SK-N-SH treated with all-trans-retinoic acid at 6 μM for 48 hours (cell line): ENCODE measurements at regions not wholly inside any gene's neighbourhood (a gene's known extent, or its start where the extent isn't known, plus 50 kb on each side); places are given as distances from the start of the nearest gene placed in this dataset.
"Not testable (repeated sequence)": the region's sequence is repeated elsewhere in the genome, so short reads cannot be mapped to it uniquely, and the experiment has no call there.

Experiments
- CSDC2 ChIP-seq: fragments of 250-450 bp; sonication (Bioruptor Pico); IDR thresholded peaks from 2 replicates; pipeline ENCODE4 v1.5.0; 2020; ENCODE audit warnings: mild to moderate bottlenecking, moderate library complexity
- GLIS3 ChIP-seq: fragments of 250-450 bp; sonication (Bioruptor Pico); IDR thresholded peaks from 2 replicates; pipeline ENCODE4 v1.5.0; 2020; ENCODE audit warnings: mild to moderate bottlenecking, moderate library complexity
- PATZ1 ChIP-seq: fragments of 250-450 bp; sonication (Bioruptor Pico); IDR thresholded peaks from 2 replicates; pipeline ENCODE4 v1.8.0; 2020; ENCODE audit warnings: mild to moderate bottlenecking, moderate library complexity, borderline replicate concordance
- RARB ChIP-seq: fragments of 250-450 bp; sonication (Bioruptor Pico); IDR thresholded peaks from 2 replicates; pipeline ENCODE4 v1.8.0; 2021; ENCODE audit warnings: mild to moderate bottlenecking, moderate library complexity
- TCF4 ChIP-seq: fragments of 250-450 bp; sonication (Bioruptor Pico); IDR thresholded peaks from 2 replicates; pipeline ENCODE4 v1.8.0; 2021; ENCODE audit warnings: mild to moderate bottlenecking, moderate library complexity, borderline replicate concordance
- TOX ChIP-seq: fragments of 250-450 bp; sonication (Bioruptor Pico); IDR thresholded peaks from 2 replicates; pipeline ENCODE4 v1.8.0; 2021; ENCODE audit warnings: mild to moderate bottlenecking, moderate library complexity, borderline replicate concordance
- ZFP3 ChIP-seq: fragments of 250-450 bp; sonication (Bioruptor Pico); IDR thresholded peaks from 2 replicates; pipeline ENCODE4 v1.5.0; 2020; ENCODE audit warnings: mild to moderate bottlenecking, moderate library complexity
- ZFP30 ChIP-seq: fragments of 450-650 bp; formaldehyde crosslinking; IDR thresholded peaks from 2 replicates; pipeline ENCODE4 v1.5.0; 2022; ENCODE audit warnings: mild to moderate bottlenecking, moderate library complexity

GRCh38 chr21:10154178-10154577, 367.2 kb upstream of the TPTE start:
- not testable (repeated sequence) for TF ChIP-seq TOX (CRISPR knock-in tag); GLIS3 (CRISPR knock-in tag); PATZ1 (CRISPR knock-in tag); TCF4 (CRISPR knock-in tag); RARB (CRISPR knock-in tag); CSDC2 (CRISPR knock-in tag); ZFP30; ZFP3 (CRISPR knock-in tag)
